Panc1 (cell line): ENCODE measurements at regions not wholly inside any gene's neighbourhood (a gene's known extent, or its start where the extent isn't known, plus 50 kb on each side); places are given as distances from the start of the nearest gene placed in this dataset.

Experiments
- ATAC-seq: fragments of 200-7000 bp; cut with Tn5 transposase; 2 replicates; pipeline ENCODE4 v1.9.1; 2020; ENCODE audit warnings: mild to moderate bottlenecking, moderate library complexity
- BruUV-seq: library from RNA; stranded (reverse); fragments of 400-500 nt; replicated peaks from 2 replicates; lab custom pipeline; 2021; lab: Mats Ljungman, UMichigan
- CTCF ChIA-PET: fragments of 300-600 bp; sonication (Branson Sonifier 250); formaldehyde crosslinking; loops from one replicate; lab custom pipeline; 2022; ENCODE audit warnings: antibody characterized with exemption; lab: Charles Lee
- POLR2A ChIA-PET: fragments of 300-600 bp; sonication (Branson Sonifier 250); formaldehyde crosslinking; loops from one replicate; lab custom pipeline; 2022; ENCODE audit warnings: antibody characterized with exemption; lab: Charles Lee
- DNase-seq: peaks from one replicate; pipeline ENCODE4 v3.0.0-alpha.2; 2010; ENCODE audit warnings: low read depth, low spot score
- H3K27ac ChIP-seq: 2 replicates; pipeline ENCODE4 v1.5.1; 2011; ENCODE audit warnings: mild to moderate bottlenecking, low read length, inconsistent platforms
- H3K27me3 ChIP-seq: fragments of 200-500 bp; sonication (Bioruptor generic); 2 replicates; pipeline ENCODE4 v1.6.0; 2014; ENCODE audit warnings: low read length, inconsistent platforms; ENCODE audit not compliant: control insufficient read depth, insufficient read depth
- H3K36me3 ChIP-seq: fragments of 200-500 bp; sonication (Bioruptor generic); 2 replicates; pipeline ENCODE4 v1.5.1; 2014; ENCODE audit warnings: inconsistent platforms, mild to moderate bottlenecking, low read length, moderate library complexity; ENCODE audit not compliant: control insufficient read depth, insufficient read depth
- H3K4me1 ChIP-seq: 2 replicates; pipeline ENCODE4 v1.5.1; 2011; ENCODE audit warnings: inconsistent platforms, mild to moderate bottlenecking, low read length, moderate library complexity; ENCODE audit not compliant: control insufficient read depth, insufficient read depth
- H3K4me3 ChIP-seq, 2 experiments: 2 replicates each; pipeline ENCODE4 v1.5.1; 2011 to 2012; ENCODE audit warnings: low read depth in 2 of 2, low read length in 2 of 2, mild to moderate bottlenecking in 2 of 2, inconsistent platforms in 1 of 2, moderate library complexity in 1 of 2
- H3K9me3 ChIP-seq: fragments of 200-500 bp; sonication (Bioruptor generic); 2 replicates; pipeline ENCODE4 v1.5.1; 2014; ENCODE audit warnings: low read depth, mild to moderate bottlenecking, inconsistent platforms, low read length, moderate library complexity; ENCODE audit not compliant: control insufficient read depth, insufficient read depth
- POLR2AphosphoS5 ChIP-seq: IDR thresholded peaks from 2 replicates; pipeline ENCODE4 v1.6.1; 2012; ENCODE audit warnings: mild to moderate bottlenecking, low read depth, low read length, moderate library complexity
- SIN3A ChIP-seq: IDR thresholded peaks from 2 replicates; pipeline ENCODE4 v1.6.1; 2012; ENCODE audit warnings: low read depth, mild to moderate bottlenecking, low read length, moderate library complexity, borderline replicate concordance; ENCODE audit not compliant: insufficient read depth
- TCF7L2 ChIP-seq: IDR thresholded peaks from 2 replicates; pipeline ENCODE4 v1.6.1; 2011; ENCODE audit warnings: mild to moderate bottlenecking, low read depth, low read length, inconsistent platforms
- in situ Hi-C: cut with HindIII; loops from 2 replicates; pipeline ENCODE4 v1.10.0; 2016; ENCODE audit warnings: low sequenced_read_pairs, low pct_unique_long_range_greater_than_20kb
- intact Hi-C: fragments of 100-400 bp; cut with micrococcal nuclease; formaldehyde crosslinking; loops from one replicate; pipeline ENCODE4 v1.10.0; 2022; ENCODE audit not compliant: unreplicated experiment
- TF ChIP-seq, protein P1 (sequence below): fragments of 450-650 bp; IDR thresholded peaks from 2 replicates; pipeline ENCODE4 v1.5.1; 2017; ENCODE audit warnings: mild to moderate bottlenecking
- TF ChIP-seq, protein P2 (sequence below), 2 experiments: IDR thresholded peaks; 2 replicates each; pipeline ENCODE4 v1.6.1; 2011 to 2012; ENCODE audit warnings: low read depth in 2 of 2, control low read depth in 1 of 2, low read length in 1 of 2, mild to moderate bottlenecking in 1 of 2, moderate library complexity in 1 of 2; ENCODE audit not compliant: insufficient read depth in 1 of 2

DNA sequence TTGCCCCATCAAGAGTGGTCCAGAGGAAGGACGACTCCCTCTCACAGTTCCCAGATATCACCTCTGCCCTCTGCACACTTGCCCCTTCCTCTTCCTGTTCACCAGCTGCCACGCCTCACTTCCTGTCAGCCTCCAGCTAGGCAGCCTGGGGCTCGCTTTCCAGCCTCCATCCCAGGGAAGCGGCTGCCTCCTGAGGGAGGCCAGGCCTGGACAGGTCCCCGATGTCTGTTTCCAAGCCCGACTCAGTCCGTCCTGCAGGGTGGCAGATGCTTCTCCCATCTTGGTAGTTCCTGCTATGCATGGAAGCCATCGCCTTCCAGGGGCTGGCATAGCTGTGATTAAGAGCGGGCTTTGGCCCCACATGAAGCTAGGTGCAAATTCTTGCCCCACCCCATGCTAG lies 233.5 kb upstream of the PMEPA1 start:
- H3K27me3 ChIP-seq: no peaks in the 10 kb centered on the region
- in situ Hi-C loops (no loop called here), intact Hi-C loops (no loop called here)
- ChIA-PET CTCF (no interaction called here), POLR2A (no interaction called here)
- TF ChIP-seq SIN3A (no peak), POLR2AphosphoS5 (no peak), TCF7L2 (no peak)
- TF ChIP-seq, protein P1, sequence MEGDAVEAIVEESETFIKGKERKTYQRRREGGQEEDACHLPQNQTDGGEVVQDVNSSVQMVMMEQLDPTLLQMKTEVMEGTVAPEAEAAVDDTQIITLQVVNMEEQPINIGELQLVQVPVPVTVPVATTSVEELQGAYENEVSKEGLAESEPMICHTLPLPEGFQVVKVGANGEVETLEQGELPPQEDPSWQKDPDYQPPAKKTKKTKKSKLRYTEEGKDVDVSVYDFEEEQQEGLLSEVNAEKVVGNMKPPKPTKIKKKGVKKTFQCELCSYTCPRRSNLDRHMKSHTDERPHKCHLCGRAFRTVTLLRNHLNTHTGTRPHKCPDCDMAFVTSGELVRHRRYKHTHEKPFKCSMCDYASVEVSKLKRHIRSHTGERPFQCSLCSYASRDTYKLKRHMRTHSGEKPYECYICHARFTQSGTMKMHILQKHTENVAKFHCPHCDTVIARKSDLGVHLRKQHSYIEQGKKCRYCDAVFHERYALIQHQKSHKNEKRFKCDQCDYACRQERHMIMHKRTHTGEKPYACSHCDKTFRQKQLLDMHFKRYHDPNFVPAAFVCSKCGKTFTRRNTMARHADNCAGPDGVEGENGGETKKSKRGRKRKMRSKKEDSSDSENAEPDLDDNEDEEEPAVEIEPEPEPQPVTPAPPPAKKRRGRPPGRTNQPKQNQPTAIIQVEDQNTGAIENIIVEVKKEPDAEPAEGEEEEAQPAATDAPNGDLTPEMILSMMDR: no peak
- TF ChIP-seq, protein P2, sequence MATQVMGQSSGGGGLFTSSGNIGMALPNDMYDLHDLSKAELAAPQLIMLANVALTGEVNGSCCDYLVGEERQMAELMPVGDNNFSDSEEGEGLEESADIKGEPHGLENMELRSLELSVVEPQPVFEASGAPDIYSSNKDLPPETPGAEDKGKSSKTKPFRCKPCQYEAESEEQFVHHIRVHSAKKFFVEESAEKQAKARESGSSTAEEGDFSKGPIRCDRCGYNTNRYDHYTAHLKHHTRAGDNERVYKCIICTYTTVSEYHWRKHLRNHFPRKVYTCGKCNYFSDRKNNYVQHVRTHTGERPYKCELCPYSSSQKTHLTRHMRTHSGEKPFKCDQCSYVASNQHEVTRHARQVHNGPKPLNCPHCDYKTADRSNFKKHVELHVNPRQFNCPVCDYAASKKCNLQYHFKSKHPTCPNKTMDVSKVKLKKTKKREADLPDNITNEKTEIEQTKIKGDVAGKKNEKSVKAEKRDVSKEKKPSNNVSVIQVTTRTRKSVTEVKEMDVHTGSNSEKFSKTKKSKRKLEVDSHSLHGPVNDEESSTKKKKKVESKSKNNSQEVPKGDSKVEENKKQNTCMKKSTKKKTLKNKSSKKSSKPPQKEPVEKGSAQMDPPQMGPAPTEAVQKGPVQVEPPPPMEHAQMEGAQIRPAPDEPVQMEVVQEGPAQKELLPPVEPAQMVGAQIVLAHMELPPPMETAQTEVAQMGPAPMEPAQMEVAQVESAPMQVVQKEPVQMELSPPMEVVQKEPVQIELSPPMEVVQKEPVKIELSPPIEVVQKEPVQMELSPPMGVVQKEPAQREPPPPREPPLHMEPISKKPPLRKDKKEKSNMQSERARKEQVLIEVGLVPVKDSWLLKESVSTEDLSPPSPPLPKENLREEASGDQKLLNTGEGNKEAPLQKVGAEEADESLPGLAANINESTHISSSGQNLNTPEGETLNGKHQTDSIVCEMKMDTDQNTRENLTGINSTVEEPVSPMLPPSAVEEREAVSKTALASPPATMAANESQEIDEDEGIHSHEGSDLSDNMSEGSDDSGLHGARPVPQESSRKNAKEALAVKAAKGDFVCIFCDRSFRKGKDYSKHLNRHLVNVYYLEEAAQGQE (IDR thresholded peaks at IDR 0.05; ENCODE audit: insufficient read depth in 1 of 2, low read depth in 2 of 2, low read length in 1 of 2): no peak
- no peaks in the 10 kb centered on the region for H3K9me3 ChIP-seq
- no peaks in the 10 kb centered on the region for H3K36me3 ChIP-seq
- DNase-seq: no peak
- no peak for ATAC-seq
- no peak overlapping the region for H3K27ac ChIP-seq
- no TSS peak for BruUV-seq
- no peaks in the 10 kb centered on the region for H3K4me1 ChIP-seq
- H3K4me3 ChIP-seq: no peak overlapping the region

DNA sequence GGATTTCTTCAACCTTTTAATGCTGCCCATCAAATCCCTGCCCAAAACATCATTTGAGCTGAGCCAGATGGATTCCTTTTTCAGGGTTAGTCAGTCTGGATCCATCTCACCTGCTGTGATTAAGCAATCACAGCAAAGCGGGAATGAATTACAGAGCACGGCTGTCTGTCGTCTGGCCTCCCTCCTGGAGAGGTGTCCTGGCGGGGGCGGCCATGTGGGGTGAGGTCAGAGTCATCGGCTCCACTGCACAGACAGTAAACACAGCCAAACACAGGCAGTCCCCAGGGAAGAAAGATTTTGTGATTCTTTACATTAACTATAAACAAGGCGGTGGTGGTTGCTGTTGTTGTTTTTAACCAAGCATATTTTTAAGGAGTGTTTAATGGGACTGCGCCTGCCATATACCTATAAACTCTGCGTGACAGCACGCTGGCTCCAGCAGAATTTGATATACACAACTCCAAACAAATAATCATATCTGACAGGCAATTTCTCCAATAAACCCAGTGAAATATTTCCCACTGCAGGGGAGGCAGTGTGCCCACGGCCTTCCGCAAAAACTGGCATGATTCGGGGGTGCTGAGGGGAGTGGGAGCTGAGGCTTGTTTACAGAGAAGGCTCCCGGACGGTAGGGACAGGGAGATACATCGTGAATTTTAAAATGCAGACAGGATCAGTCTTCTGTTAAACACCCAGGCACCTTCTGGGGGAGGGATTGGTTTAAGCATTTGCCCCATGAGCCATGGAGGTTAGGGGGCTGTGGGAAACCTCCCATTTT lies 232.0 kb upstream of the PMEPA1 start:
- H3K27me3 ChIP-seq: no peaks in the 10 kb centered on the region
- H3K36me3 ChIP-seq: no peaks in the 10 kb centered on the region
- ATAC-seq: no peak
- H3K4me3 ChIP-seq: no peak overlapping the region
- ChIA-PET CTCF (no interaction called here), POLR2A (no interaction called here)
- TF ChIP-seq SIN3A: no peak
- TF ChIP-seq, protein P1: no peak
- no peak for TF ChIP-seq POLR2AphosphoS5
- no peak for TF ChIP-seq TCF7L2
- TF ChIP-seq, protein P2 (IDR thresholded peaks at IDR 0.05; ENCODE audit: insufficient read depth in 1 of 2, low read depth in 2 of 2, low read length in 1 of 2): no peak
- BruUV-seq: no TSS peak
- intact Hi-C loops: no loop called here
- H3K27ac ChIP-seq: no peak overlapping the region
- H3K9me3 ChIP-seq: no peaks in the 10 kb centered on the region
- H3K4me1 ChIP-seq: no peaks in the 10 kb centered on the region
- in situ Hi-C loops: no loop called here
- DNase-seq: no peak
